Ishikawa (cell line): ENCODE measurements at regions not wholly inside any gene's neighbourhood (a gene's known extent, or its start where the extent isn't known, plus 50 kb on each side); places are given as distances from the start of the nearest gene placed in this dataset.

ENCODE experiments used
- CEBPB ChIP-seq: IDR thresholded peaks from 2 replicates; pipeline ENCODE4 v1.6.1; 2012
- CREB1 ChIP-seq: IDR thresholded peaks from 2 replicates; pipeline ENCODE4 v1.6.1; 2012; ENCODE audit warnings: low read depth
- EGR1 ChIP-seq: IDR thresholded peaks from 2 replicates; pipeline ENCODE4 v1.6.1; 2012
- EP300 ChIP-seq: IDR thresholded peaks from 2 replicates; pipeline ENCODE4 v1.6.1; 2012; ENCODE audit warnings: borderline replicate concordance
- FOXM1 ChIP-seq: IDR thresholded peaks from 2 replicates; pipeline ENCODE4 v1.6.1; 2012; ENCODE audit warnings: low read depth, borderline replicate concordance
- NFIC ChIP-seq: IDR thresholded peaks from 2 replicates; pipeline ENCODE4 v1.6.1; 2012
- RAD21 ChIP-seq: IDR thresholded peaks from 2 replicates; pipeline ENCODE4 v1.6.1; 2012; ENCODE audit warnings: low read depth
- TAF1 ChIP-seq: IDR thresholded peaks from 2 replicates; pipeline ENCODE4 v1.6.1; 2012; ENCODE audit warnings: low read depth, mild to moderate bottlenecking
- TCF12 ChIP-seq: IDR thresholded peaks from 2 replicates; pipeline ENCODE4 v1.6.1; 2012; ENCODE audit warnings: low read depth
- TEAD4 ChIP-seq: IDR thresholded peaks from 2 replicates; pipeline ENCODE4 v1.6.1; 2012
- YY1 ChIP-seq: IDR thresholded peaks from 2 replicates; pipeline ENCODE4 v1.6.1; 2012; ENCODE audit warnings: low read depth
- ZBTB7A ChIP-seq: IDR thresholded peaks from 2 replicates; pipeline ENCODE4 v1.6.1; 2012; ENCODE audit warnings: low read depth
- TF ChIP-seq, protein P1 (sequence below): IDR thresholded peaks from 2 replicates; pipeline ENCODE4 v1.6.1; 2012; ENCODE audit warnings: low read depth, mild to moderate bottlenecking
- TF ChIP-seq, protein P2 (sequence below): IDR thresholded peaks from 2 replicates; pipeline ENCODE4 v1.6.1; 2012
- TF ChIP-seq, protein P3 (sequence below): IDR thresholded peaks from 2 replicates; pipeline ENCODE4 v1.6.1; 2012

DNA sequence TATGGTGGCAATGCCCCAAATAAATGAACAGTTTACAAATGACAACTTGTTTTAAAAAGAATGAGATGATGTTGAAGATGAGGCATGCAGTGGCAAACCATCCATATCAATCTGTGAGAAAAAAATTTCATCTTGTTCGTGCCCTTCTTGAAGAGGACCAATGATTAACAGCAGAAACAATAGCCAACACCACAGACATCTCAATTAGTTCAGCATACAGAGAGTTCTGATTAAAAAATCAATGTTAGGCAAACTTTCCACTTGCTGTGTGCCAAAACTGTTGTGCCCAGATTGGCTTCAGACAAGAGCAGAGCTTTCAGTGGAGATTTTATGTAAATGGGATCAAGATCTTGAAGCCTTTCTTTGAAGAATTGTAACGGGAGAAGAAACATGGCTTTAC lies 329.9 kb downstream of the BMP4 start:
- TF ChIP-seq CEBPB, result no peak
- TF ChIP-seq TEAD4, result no peak
- TF ChIP-seq TCF12, result no peak
- no peak for TF ChIP-seq TAF1
- TF ChIP-seq, protein P1, sequence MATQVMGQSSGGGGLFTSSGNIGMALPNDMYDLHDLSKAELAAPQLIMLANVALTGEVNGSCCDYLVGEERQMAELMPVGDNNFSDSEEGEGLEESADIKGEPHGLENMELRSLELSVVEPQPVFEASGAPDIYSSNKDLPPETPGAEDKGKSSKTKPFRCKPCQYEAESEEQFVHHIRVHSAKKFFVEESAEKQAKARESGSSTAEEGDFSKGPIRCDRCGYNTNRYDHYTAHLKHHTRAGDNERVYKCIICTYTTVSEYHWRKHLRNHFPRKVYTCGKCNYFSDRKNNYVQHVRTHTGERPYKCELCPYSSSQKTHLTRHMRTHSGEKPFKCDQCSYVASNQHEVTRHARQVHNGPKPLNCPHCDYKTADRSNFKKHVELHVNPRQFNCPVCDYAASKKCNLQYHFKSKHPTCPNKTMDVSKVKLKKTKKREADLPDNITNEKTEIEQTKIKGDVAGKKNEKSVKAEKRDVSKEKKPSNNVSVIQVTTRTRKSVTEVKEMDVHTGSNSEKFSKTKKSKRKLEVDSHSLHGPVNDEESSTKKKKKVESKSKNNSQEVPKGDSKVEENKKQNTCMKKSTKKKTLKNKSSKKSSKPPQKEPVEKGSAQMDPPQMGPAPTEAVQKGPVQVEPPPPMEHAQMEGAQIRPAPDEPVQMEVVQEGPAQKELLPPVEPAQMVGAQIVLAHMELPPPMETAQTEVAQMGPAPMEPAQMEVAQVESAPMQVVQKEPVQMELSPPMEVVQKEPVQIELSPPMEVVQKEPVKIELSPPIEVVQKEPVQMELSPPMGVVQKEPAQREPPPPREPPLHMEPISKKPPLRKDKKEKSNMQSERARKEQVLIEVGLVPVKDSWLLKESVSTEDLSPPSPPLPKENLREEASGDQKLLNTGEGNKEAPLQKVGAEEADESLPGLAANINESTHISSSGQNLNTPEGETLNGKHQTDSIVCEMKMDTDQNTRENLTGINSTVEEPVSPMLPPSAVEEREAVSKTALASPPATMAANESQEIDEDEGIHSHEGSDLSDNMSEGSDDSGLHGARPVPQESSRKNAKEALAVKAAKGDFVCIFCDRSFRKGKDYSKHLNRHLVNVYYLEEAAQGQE, result no peak
- TF ChIP-seq YY1, result no peak

DNA sequence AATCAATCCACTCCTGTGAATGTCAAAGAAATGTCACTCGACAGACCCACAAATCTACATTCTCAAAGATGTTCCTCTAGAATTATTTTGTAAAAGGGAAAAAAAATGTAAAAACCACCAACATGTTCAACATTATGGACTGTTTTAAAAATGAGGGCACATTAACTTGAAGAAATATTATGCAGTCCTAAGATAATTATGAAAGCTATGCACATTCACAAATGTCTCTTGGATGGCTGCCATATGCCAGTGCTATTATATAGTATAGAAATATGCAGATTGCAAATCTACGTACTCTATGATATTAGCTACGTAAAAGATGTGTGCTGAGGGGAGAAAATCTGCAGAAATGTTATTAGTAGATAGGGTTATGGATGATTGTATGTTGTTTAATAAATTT lies 334.2 kb downstream of the BMP4 start:
- TF ChIP-seq ZBTB7A (no peak), CEBPB (no peak), TEAD4 (no peak), RAD21 (no peak), CREB1 (no peak), TAF1 (no peak), TCF12 (no peak), EGR1 (no peak), NFIC (no peak), EP300 (no peak), FOXM1 (no peak), YY1 (no peak)
- TF ChIP-seq, protein P2, sequence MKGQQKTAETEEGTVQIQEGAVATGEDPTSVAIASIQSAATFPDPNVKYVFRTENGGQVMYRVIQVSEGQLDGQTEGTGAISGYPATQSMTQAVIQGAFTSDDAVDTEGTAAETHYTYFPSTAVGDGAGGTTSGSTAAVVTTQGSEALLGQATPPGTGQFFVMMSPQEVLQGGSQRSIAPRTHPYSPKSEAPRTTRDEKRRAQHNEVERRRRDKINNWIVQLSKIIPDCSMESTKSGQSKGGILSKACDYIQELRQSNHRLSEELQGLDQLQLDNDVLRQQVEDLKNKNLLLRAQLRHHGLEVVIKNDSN, result no peak
- TF ChIP-seq, protein P3, sequence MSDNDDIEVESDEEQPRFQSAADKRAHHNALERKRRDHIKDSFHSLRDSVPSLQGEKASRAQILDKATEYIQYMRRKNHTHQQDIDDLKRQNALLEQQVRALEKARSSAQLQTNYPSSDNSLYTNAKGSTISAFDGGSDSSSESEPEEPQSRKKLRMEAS, result no peak
- TF ChIP-seq, protein P1, result no peak

DNA sequence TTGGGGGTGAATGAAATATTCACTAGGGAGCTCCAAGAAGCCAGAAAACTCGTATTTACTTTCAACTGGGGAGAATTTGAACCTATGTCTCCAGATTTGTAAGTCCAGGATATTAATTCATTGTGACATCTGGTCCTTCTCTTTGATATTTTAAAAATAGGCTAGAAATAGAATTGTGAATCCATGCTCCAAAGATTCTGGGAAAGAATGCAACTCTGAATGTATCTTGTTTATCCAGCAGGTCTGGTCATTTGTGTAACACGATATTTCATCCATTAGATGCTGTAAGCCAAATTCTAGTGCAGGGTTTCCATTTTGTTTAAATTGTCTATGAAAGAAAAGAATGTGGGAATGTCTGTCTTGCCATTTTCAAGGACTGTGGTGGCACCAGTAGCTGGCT lies 334.7 kb downstream of the BMP4 start:
- TF ChIP-seq TAF1 (no peak), CREB1 (no peak), YY1 (no peak), EP300 (no peak), TCF12 (no peak), FOXM1 (no peak), CEBPB (no peak), NFIC (no peak), TEAD4 (no peak)
- TF ChIP-seq, protein P3, result no peak
- TF ChIP-seq, protein P2, result no peak

DNA sequence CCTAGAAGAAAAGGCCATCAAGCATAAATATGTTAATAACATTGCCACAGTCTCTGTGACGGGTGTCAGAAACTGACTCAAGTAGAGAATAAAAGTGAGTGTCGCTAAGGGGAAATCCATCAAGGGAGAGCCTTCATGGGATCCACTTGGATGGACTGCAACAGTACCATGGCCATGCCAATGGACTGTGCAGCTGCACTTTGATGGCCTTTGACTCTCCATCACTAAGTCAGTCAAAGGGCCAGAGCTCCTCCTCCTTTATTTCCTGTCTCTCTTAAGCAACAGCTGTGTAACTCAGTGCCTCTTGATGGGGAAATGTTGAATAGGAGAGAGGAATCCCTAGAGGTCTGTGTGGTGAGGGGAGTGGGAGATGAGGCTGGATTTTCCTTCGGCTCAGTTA lies 335.2 kb downstream of the BMP4 start:
- TF ChIP-seq FOXM1, result no peak
- no peak for TF ChIP-seq NFIC
- TF ChIP-seq, protein P1, result no peak
- TF ChIP-seq, protein P3, result no peak
- TF ChIP-seq, protein P2, result no peak
- TF ChIP-seq CEBPB, result no peak
- no peak for TF ChIP-seq TCF12
- TF ChIP-seq EP300, result no peak
- no peak for TF ChIP-seq ZBTB7A
- no peak for TF ChIP-seq YY1
- no peak for TF ChIP-seq TAF1
- no peak for TF ChIP-seq TEAD4
- TF ChIP-seq CREB1, result no peak
- no peak for TF ChIP-seq EGR1
